A549 (cell line): ENCODE measurements at regions not wholly inside any gene's neighbourhood (a gene's known extent, or its start where the extent isn't known, plus 50 kb on each side); places are given as distances from the start of the nearest gene placed in this dataset.

ENCODE experiments used
- ATAC-seq, 2 experiments: fragments of 200-7000 bp in 1 of 2; fragments of >200 bp in 1 of 2; cut with Nextera tagmentation in 1 of 2; cut with Tn5 transposase in 1 of 2; 3 replicates each; pipeline versions ENCODE4 v1.8.0 to v1.9.1; 2018 to 2020; ENCODE audit warnings: mild to moderate bottlenecking in 1 of 2, moderate library complexity in 1 of 2
- CTCF ChIA-PET: fragments of 300-600 bp; sonication (Branson Sonifier 250); formaldehyde crosslinking; extraction: SDS; loops from one replicate; lab custom pipeline; 2021; ENCODE audit warnings: antibody characterized with exemption, inconsistent platforms; lab: Yijun Ruan, JAX
- POLR2A ChIA-PET: fragments of 350-600 bp; formaldehyde crosslinking; extraction: SDS; loops from one replicate; lab custom pipeline; 2021; ENCODE audit warnings: antibody characterized with exemption, inconsistent platforms; lab: Yijun Ruan, JAX
- DNase-seq, 2 experiments: peaks; one replicate each; pipeline versions ENCODE4 v3.0.0 to v3.0.0-alpha.2; 2011 to 2016; ENCODE audit warnings: low read depth in 1 of 2, low spot score in 1 of 2
- FAIRE-seq: peaks from 2 replicates; lab custom pipeline; 2011; peaks lifted over from hg19 to GRCh38; lab: Jason Lieb, UNC
- H3K27ac ChIP-seq, 2 experiments: fragments of >200 bp; sonication (Bioruptor Twin); formaldehyde crosslinking; 3 replicates each; pipeline ENCODE4 v1.5.1; 2016 to 2017
- H3K4me1 ChIP-seq: fragments of >200 bp; sonication (Bioruptor Twin); formaldehyde crosslinking; 3 replicates; pipeline ENCODE4 v1.6.1; 2016
- H3K4me2 ChIP-seq: fragments of >200 bp; sonication (Bioruptor Twin); formaldehyde crosslinking; 3 replicates; pipeline ENCODE4 v1.6.1; 2016
- H3K4me3 ChIP-seq: fragments of >200 bp; sonication (Bioruptor Twin); formaldehyde crosslinking; 3 replicates; pipeline ENCODE4 v1.5.1; 2016
- H3K9me3 ChIP-seq: fragments of >200 bp; sonication (Bioruptor Twin); formaldehyde crosslinking; 3 replicates; pipeline ENCODE4 v1.6.1; 2016
- ATOH8 ChIP-seq: fragments of 250-450 bp; sonication (Bioruptor Pico); IDR thresholded peaks from 2 replicates; pipeline ENCODE4 v1.5.0; 2020; ENCODE audit warnings: low read depth, mild to moderate bottlenecking, moderate library complexity
- BCL3 ChIP-seq: fragments of >200 bp; sonication (Bioruptor Twin); formaldehyde crosslinking; IDR thresholded peaks from 3 replicates; pipeline ENCODE4 v1.6.1; 2016
- BHLHE40 ChIP-seq: IDR thresholded peaks from 2 replicates; pipeline ENCODE4 v1.6.1; 2012; ENCODE audit warnings: low read depth, low read length, inconsistent platforms
- CEBPB ChIP-seq, 2 experiments: fragments of >200 bp in 1 of 2; sonication (Bioruptor Twin) in 1 of 2; formaldehyde crosslinking in 1 of 2; IDR thresholded peaks; 2 replicates each; pipeline ENCODE4 v1.6.1; 2012 to 2016
- E2F6 ChIP-seq: IDR thresholded peaks from 2 replicates; pipeline ENCODE4 v1.6.1; 2012; ENCODE audit warnings: low read depth, borderline replicate concordance
- HOXA7 ChIP-seq: fragments of 250-450 bp; sonication (Bioruptor Pico); IDR thresholded peaks from 2 replicates; pipeline ENCODE4 v1.5.0; 2020; ENCODE audit warnings: mild to moderate bottlenecking, moderate library complexity
- JUN ChIP-seq, 2 experiments: fragments of >200 bp; sonication (Bioruptor Twin); formaldehyde crosslinking; IDR thresholded peaks; 2 replicates in 1 of 2; 3 replicates in 1 of 2; pipeline ENCODE4 v1.6.1; 2016 to 2017
- KDM5A ChIP-seq: fragments of 200-600 bp; sonication (generic); IDR thresholded peaks from 2 replicates; pipeline ENCODE4 v1.6.1; 2016; ENCODE audit warnings: antibody characterized with exemption, mild to moderate bottlenecking
- NFE2L2 ChIP-seq: fragments of 150-350 bp; conservative IDR thresholded peaks from 2 replicates; pipeline ENCODE4 v1.6.1; 2014; ENCODE audit warnings: low read length
- PHF8 ChIP-seq: fragments of 200-600 bp; sonication (generic); IDR thresholded peaks from 2 replicates; pipeline ENCODE4 v1.6.1; 2016; ENCODE audit warnings: low read depth, mild to moderate bottlenecking, antibody characterized with exemption, moderate library complexity, borderline replicate concordance
- RCOR1 ChIP-seq: fragments of 150-350 bp; IDR thresholded peaks from 2 replicates; pipeline ENCODE4 v1.6.1; 2014; ENCODE audit warnings: antibody characterized with exemption, low read length, low read depth
- TP53 ChIP-seq: fragments of 250-450 bp; sonication (Bioruptor Pico); IDR thresholded peaks from 2 replicates; pipeline ENCODE4 v1.5.0; 2021; ENCODE audit warnings: mild to moderate bottlenecking, moderate library complexity
- ZC3H11A ChIP-seq: fragments of 450-650 bp; IDR thresholded peaks from 2 replicates; pipeline ENCODE4 v1.6.1; 2014; ENCODE audit warnings: antibody characterized with exemption, mild to moderate bottlenecking
- ZSCAN20 ChIP-seq: fragments of 250-450 bp; sonication (Bioruptor Pico); IDR thresholded peaks from 2 replicates; pipeline ENCODE4 v1.8.0; 2022; ENCODE audit warnings: mild to moderate bottlenecking, moderate library complexity
- WGBS: methylation state at CpG from one replicate; pipeline ENCODE4 v1.1.6; 2017; ENCODE audit errors: missing lambda C conversion rate; 5-methylcytosine and 5-hydroxymethylcytosine counted together

DNA sequence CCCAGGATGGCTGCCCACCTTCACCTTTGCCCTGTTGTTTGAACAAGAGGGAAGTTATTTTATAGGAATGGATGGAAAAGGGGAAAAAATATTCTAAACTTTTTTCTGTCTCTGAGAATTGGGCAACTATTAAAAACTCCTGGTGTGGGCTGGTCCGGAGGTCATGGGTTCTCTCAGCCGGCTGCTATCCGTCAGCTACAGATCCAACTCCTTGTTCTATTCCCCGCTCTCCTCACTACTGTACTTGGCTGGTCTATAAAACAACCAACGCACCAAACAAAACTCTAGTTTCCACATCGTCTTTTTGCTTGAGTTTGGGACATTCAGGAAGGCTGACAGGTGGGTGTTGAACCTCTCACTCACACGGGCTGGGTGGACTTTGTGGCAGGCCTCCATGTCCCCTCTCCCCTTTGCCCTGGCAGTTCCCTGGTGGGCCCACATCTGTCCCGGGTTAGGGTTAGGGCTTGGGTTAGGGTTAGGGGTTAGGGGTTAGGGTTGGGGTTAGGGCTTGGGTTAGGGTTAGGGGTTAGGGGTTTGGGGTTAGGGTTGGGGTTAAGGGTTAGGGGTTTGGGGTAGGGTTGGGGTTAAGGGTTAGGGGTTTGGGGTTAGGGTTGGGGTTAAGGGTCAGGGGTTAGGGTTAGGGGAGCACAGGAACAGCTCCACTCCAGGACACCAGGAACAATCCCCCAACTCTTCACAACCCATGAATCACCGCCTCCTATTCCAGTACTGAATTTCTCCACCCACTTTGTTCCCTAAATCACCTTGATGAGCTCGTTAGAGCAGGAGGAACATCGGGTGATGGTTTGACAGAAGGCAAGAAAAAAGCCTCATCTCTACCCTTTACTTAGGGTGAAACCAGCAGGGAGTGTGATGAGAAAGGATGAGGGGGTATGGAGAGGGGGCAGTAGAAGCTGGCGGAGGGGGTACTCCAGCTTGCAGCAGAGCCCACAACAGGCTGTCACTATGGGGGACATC lies 302.1 kb upstream of the IRX4 start:
- CTCF ChIA-PET = interaction anchor here (1.2 kb wide), 1 partner anchor 16 kb away, joined by 3 read pairs; no protein-coding TSS in a partner anchor
- no peaks in the 10 kb centered on the region for H3K4me1 ChIP-seq
- WGBS = 28% methylated on average over 12 of the region's 12 CpGs
- H3K9me3 ChIP-seq = no peaks in the 10 kb centered on the region
- FAIRE-seq (no peak), ATAC-seq (no peak), DNase-seq (no peak)
- H3K4me3 ChIP-seq = no peak overlapping the region
- TF ChIP-seq ZSCAN20 (CRISPR knock-in tag) (no peak), NFE2L2 (no peak), ATOH8 (CRISPR knock-in tag) (no peak), E2F6 (no peak)
- TF ChIP-seq, all 56 proteins: peak for 0
- Histone ChIP-seq H3K4me2 (no peak overlapping the region), H3K27ac (no peak overlapping the region)
- POLR2A ChIA-PET = no interaction called here

DNA sequence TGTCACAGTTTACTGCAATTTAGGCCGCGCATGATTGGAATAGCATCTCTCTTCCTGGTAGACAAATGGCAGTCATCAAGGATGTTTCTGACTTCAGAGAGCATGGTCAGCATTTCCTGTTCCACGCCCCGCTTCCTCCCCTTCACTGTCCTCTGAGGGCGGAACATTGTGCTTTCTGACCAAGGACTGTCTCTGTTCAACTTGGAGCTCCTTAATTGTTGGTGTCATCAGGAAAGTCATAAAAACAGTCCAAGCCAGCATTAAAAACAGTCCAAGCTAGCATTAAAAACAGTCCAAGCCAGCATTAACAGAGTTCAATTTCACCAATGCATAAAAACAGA lies 301.3 kb upstream of the IRX4 start:
- DNase-seq = no peak
- Histone ChIP-seq H3K4me2 (no peak overlapping the region), H3K4me1 (no peaks in the 10 kb centered on the region), H3K27ac (no peak overlapping the region), H3K4me3 (no peak overlapping the region), H3K9me3 (no peaks in the 10 kb centered on the region)
- no peak for FAIRE-seq
- ChIA-PET POLR2A (no interaction called here), CTCF (no interaction called here)
- TF ChIP-seq PHF8 (no peak), KDM5A (no peak), ZC3H11A (no peak), ZSCAN20 (CRISPR knock-in tag) (no peak), HOXA7 (CRISPR knock-in tag) (no peak), CEBPB (IDR thresholded peaks at IDR 0.05) (no peak)
- ATAC-seq = no peak
- WGBS = 83% methylated on average over 5 of the region's 5 CpGs

DNA sequence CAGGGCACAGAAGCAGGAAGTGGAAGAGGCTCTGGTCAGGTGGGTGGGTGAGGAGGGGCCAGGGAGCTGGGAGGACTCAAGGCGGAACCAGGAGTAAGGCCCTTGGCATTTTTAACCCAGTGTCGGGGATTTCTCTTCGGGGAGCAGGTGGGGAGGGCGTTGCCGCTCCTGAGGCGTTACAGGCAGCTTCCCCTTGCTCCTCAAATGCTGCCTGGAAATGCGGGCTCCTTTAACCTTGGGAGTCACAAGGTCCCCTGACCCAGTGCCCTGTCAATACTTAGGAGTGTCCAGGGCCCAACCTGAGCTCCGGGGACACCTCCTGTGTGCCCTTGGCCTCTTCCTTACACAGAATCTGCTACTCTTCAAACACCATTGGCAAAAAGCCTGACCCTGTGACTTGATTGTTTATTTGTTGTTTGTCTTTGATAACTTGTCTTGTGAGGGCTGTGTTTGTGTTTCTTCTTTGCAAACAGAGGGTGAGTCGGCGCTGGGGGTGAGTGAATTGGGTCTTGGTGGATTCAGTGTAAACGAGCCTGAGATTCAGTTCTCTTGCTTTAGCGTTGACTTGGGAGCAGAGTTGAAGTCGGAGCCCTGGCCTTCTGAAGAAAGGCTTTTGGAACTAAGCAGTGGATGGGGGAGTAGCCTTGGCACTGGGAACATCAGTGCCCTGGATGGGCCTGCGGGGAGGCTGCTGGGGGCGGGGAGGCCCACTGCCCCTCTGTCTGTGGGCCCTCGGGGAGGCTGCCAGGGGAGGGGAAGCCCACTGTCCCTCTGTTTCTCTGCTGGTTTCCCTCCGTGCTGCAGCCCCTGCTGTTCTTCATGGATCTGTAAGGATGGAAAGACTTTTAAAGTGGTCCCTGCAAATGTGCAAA lies 300.7 kb upstream of the IRX4 start:
- no peak overlapping the region for H3K4me3 ChIP-seq
- CTCF ChIA-PET = interaction anchor here (0.6 kb wide), 1 partner anchor 126 kb away, joined by 3 read pairs; no protein-coding TSS in a partner anchor
- H3K4me2 ChIP-seq = no peak overlapping the region
- no peak for DNase-seq
- ATAC-seq = no peak
- TF ChIP-seq HOXA7 (CRISPR knock-in tag) (no peak), NFE2L2 (no peak), BCL3 (no peak), RCOR1 (no peak), JUN (IDR thresholded peaks at IDR 0.05) (no peak), TP53 (CRISPR knock-in tag) (no peak), ATOH8 (CRISPR knock-in tag) (no peak), E2F6 (no peak), BHLHE40 (no peak)
- TF ChIP-seq, all 56 proteins: peak for 0
- H3K27ac ChIP-seq = no peak overlapping the region
- no peak for FAIRE-seq
- POLR2A ChIA-PET = no interaction called here
- H3K9me3 ChIP-seq = no peaks in the 10 kb centered on the region
- WGBS = 16% methylated on average over 15 of the region's 17 CpGs
- no peaks in the 10 kb centered on the region for H3K4me1 ChIP-seq
